ENCODE measurements at regions not wholly inside any gene's neighbourhood (a gene's known extent, or its start where the extent isn't known, plus 50 kb on each side); places are given as distances from the start of the nearest gene placed in this dataset.
"Not testable (repeated sequence)": the region's sequence is repeated elsewhere in the genome, so short reads cannot be mapped to it uniquely, and the experiment has no call there.

DNA sequence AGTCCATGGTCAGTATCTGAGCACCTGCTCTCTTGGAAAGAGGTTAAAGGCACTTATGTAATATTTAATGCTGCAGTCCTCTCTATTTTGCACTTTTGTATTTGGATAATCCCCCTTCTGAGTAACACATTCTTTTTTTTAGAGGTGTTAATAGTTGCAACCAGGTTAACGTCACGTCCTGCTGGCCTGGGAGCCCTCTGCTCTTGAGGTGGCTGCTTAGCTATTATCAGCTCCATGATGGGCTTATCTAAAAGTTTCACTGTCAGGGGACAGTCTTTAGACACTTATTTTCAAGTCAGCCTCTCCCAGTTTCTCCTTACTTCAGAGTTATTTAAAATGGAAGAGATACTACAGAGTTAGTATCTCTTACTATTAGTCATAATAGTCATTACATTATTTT lies 795.5 kb upstream of the CDH18 start:
- H3K4me3 ChIP-seq; ATAC-seq; in situ Hi-C loops (cut with MboI); BruUV-seq (replicated peaks); FAIRE-seq; H4K20me1 ChIP-seq (ENCODE audit: control insufficient read depth, insufficient read depth); H3K9ac ChIP-seq (ENCODE audit: control insufficient read depth, insufficient read depth, low read length); H3K79me2 ChIP-seq (ENCODE audit: control insufficient read depth, insufficient read depth, low read length); H3K4me2 ChIP-seq (ENCODE audit: control insufficient read depth, insufficient read depth); DNase-seq (ENCODE audit: low read depth, low spot score); H3K9me3 ChIP-seq (replicated peaks; ENCODE audit: control insufficient read depth, insufficient read depth, low read length); H3K27ac ChIP-seq (ENCODE audit: control insufficient read depth, insufficient read depth); H3K27me3 ChIP-seq (replicated peaks in 1 of 2; ENCODE audit: control insufficient read depth in 2 of 2, insufficient read depth in 2 of 2, low read length in 1 of 2); RAD21 ChIA-PET (ENCODE audit: unreplicated experiment); SMC1A ChIA-PET (ENCODE audit: uncharacterized antibody, unreplicated experiment); H2AFZ ChIP-seq (ENCODE audit: control insufficient read depth, low read depth, low read length); POLR2A ChIA-PET; intact Hi-C loops (cut with micrococcal nuclease; ENCODE audit: unreplicated experiment); H3K4me1 ChIP-seq (ENCODE audit: control insufficient read depth, insufficient read depth, low read length); H3K36me3 ChIP-seq (ENCODE audit: control insufficient read depth in 2 of 2, insufficient read depth in 2 of 2, low read length in 1 of 2); CTCF ChIA-PET: not testable (repeated sequence)
- 50% methylated on average over 2 of the region's 2 CpGs for WGBS (ENCODE audit: insufficient coverage, insufficient replicate concordance, low lambda C conversion rate, missing lambda C conversion rate)

DNA sequence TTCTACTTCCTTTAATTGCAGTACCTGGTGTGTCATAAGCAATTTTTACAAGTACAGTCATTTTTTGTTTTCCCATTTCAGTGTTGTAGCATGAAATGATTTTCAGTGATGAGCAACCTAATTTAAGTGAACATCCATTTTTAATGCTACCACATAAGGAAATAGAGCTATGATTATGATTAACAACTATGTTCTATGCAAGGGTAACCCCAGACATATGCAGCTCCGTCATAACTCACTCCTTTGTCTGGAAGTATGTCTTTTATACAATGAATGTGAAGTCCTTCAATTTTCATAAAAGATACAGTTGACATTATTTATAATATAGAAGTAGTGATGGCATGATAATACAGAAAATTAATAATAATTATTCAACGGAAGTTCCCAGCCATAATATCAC lies 783.3 kb upstream of the CDH18 start:
- FAIRE-seq; H3K4me1 ChIP-seq (ENCODE audit: control insufficient read depth, insufficient read depth, low read length); H3K36me3 ChIP-seq (ENCODE audit: control insufficient read depth in 2 of 2, insufficient read depth in 2 of 2, low read length in 1 of 2); H3K27me3 ChIP-seq (replicated peaks in 1 of 2; ENCODE audit: control insufficient read depth in 2 of 2, insufficient read depth in 2 of 2, low read length in 1 of 2); BruUV-seq (replicated peaks); H3K9me3 ChIP-seq (replicated peaks; ENCODE audit: control insufficient read depth, insufficient read depth, low read length); POLR2A ChIA-PET; in situ Hi-C loops (cut with MboI); ATAC-seq; H3K4me3 ChIP-seq; SMC1A ChIA-PET (ENCODE audit: uncharacterized antibody, unreplicated experiment); H3K79me2 ChIP-seq (ENCODE audit: control insufficient read depth, insufficient read depth, low read length); intact Hi-C loops (cut with micrococcal nuclease; ENCODE audit: unreplicated experiment); H4K20me1 ChIP-seq (ENCODE audit: control insufficient read depth, insufficient read depth); H3K9ac ChIP-seq (ENCODE audit: control insufficient read depth, insufficient read depth, low read length); H3K27ac ChIP-seq (ENCODE audit: control insufficient read depth, insufficient read depth); H3K4me2 ChIP-seq (ENCODE audit: control insufficient read depth, insufficient read depth); H2AFZ ChIP-seq (ENCODE audit: control insufficient read depth, low read depth, low read length); DNase-seq (ENCODE audit: low read depth, low spot score); CTCF ChIA-PET; RAD21 ChIA-PET (ENCODE audit: unreplicated experiment): not testable (repeated sequence)
- 44% methylated on average over 2 of the region's 2 CpGs for WGBS (ENCODE audit: insufficient coverage, insufficient replicate concordance, low lambda C conversion rate, missing lambda C conversion rate)

DNA sequence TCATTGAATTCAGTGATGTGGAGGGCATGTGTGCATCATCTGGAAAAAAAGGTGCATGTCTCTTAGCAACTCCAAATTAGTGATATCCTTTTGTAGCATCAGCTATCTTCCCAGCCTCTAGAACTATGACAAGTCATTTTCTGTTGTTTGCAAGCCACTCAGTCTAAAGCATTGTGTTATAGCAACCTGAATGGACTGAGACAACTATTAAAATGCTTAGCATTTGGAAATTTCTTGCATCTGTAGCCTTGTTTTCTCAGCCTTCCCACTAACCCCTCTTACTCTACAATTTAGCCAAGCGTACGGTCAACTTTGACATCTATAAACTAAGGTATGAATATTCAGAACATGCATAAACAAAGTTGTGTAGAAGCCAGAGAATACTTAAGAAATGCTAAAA lies 777.1 kb upstream of the CDH18 start:
- CTCF ChIA-PET; RAD21 ChIA-PET (ENCODE audit: unreplicated experiment): not testable (repeated sequence)

DNA sequence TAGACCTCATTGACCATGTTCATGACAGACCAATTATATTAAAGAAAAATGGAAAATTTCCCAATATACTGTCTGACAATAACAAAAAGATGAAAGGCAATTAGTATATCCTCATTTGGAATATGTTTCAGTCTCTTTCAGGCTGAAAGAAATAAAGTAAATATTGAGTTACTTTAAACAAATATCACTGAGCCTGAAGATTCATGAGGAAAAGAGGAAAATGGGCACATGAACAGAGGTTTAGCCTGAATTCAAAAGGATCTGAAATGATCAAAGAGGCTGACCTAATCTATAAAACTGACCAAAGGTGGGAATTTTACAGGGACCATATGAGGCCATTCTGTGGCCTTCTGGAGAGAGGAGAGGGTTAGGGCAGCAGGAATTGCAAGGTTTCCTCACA lies 771.5 kb upstream of the CDH18 start:
- H2AFZ ChIP-seq (ENCODE audit: control insufficient read depth, low read depth, low read length); intact Hi-C loops (cut with micrococcal nuclease; ENCODE audit: unreplicated experiment); RAD21 ChIA-PET (ENCODE audit: unreplicated experiment); SMC1A ChIA-PET (ENCODE audit: uncharacterized antibody, unreplicated experiment); BruUV-seq (replicated peaks); DNase-seq (ENCODE audit: low read depth, low spot score); CTCF ChIA-PET; H3K36me3 ChIP-seq (ENCODE audit: control insufficient read depth in 2 of 2, insufficient read depth in 2 of 2, low read length in 1 of 2); H3K4me2 ChIP-seq (ENCODE audit: control insufficient read depth, insufficient read depth); H3K4me3 ChIP-seq; H3K27ac ChIP-seq (ENCODE audit: control insufficient read depth, insufficient read depth); H3K79me2 ChIP-seq (ENCODE audit: control insufficient read depth, insufficient read depth, low read length); ATAC-seq; H3K4me1 ChIP-seq (ENCODE audit: control insufficient read depth, insufficient read depth, low read length); H3K27me3 ChIP-seq (replicated peaks in 1 of 2; ENCODE audit: control insufficient read depth in 2 of 2, insufficient read depth in 2 of 2, low read length in 1 of 2); H3K9ac ChIP-seq (ENCODE audit: control insufficient read depth, insufficient read depth, low read length); FAIRE-seq; in situ Hi-C loops (cut with MboI); H3K9me3 ChIP-seq (replicated peaks; ENCODE audit: control insufficient read depth, insufficient read depth, low read length); POLR2A ChIA-PET; H4K20me1 ChIP-seq (ENCODE audit: control insufficient read depth, insufficient read depth): not testable (repeated sequence)

More for the DNA sequence above, 777.1 kb upstream of the CDH18 start:
- H3K4me1 ChIP-seq (ENCODE audit: control insufficient read depth, insufficient read depth, low read length); H3K4me3 ChIP-seq; POLR2A ChIA-PET; H3K79me2 ChIP-seq (ENCODE audit: control insufficient read depth, insufficient read depth, low read length); in situ Hi-C loops (cut with MboI); SMC1A ChIA-PET (ENCODE audit: uncharacterized antibody, unreplicated experiment); H3K27ac ChIP-seq (ENCODE audit: control insufficient read depth, insufficient read depth); H3K9me3 ChIP-seq (replicated peaks; ENCODE audit: control insufficient read depth, insufficient read depth, low read length); intact Hi-C loops (cut with micrococcal nuclease; ENCODE audit: unreplicated experiment); FAIRE-seq; BruUV-seq (replicated peaks); H3K9ac ChIP-seq (ENCODE audit: control insufficient read depth, insufficient read depth, low read length); DNase-seq (ENCODE audit: low read depth, low spot score); H3K36me3 ChIP-seq (ENCODE audit: control insufficient read depth in 2 of 2, insufficient read depth in 2 of 2, low read length in 1 of 2); H3K27me3 ChIP-seq (replicated peaks in 1 of 2; ENCODE audit: control insufficient read depth in 2 of 2, insufficient read depth in 2 of 2, low read length in 1 of 2); ATAC-seq; H3K4me2 ChIP-seq (ENCODE audit: control insufficient read depth, insufficient read depth); H4K20me1 ChIP-seq (ENCODE audit: control insufficient read depth, insufficient read depth); H2AFZ ChIP-seq (ENCODE audit: control insufficient read depth, low read depth, low read length): not testable (repeated sequence)
- WGBS (ENCODE audit: insufficient coverage, insufficient replicate concordance, low lambda C conversion rate, missing lambda C conversion rate) = no CpG with 5 or more reads among the region's 2 CpGs

All from GM12878 (cell line).